ENCODE measurements at regions not wholly inside any gene's neighbourhood (a gene's known extent, or its start where the extent isn't known, plus 50 kb on each side); places are given as distances from the start of the nearest gene placed in this dataset.

GRCh38 chr5:18992264-18992663 lies 995.7 kb downstream of the CDH18 start:
- TF ChIP-seq POLR2A (IDR thresholded peaks at IDR 0.05) (no peak), CTCF (IDR thresholded peaks at IDR 0.05) (no peak)

Data from breast epithelium (tissue), 3 donors.